GM23338 (cell line): ENCODE measurements at regions not wholly inside any gene's neighbourhood (a gene's known extent, or its start where the extent isn't known, plus 50 kb on each side); places are given as distances from the start of the nearest gene placed in this dataset.

ENCODE experiments used
- ETS1 ChIP-seq: IDR thresholded peaks from 2 replicates; pipeline ENCODE4 v1.6.1; 2016; ENCODE audit warnings: antibody characterized with exemption
- EZH2phosphoT487 ChIP-seq: fragments of 200-600 bp; sonication (generic); IDR thresholded peaks from one replicate; pipeline ENCODE4 v1.8.1; 2018; ENCODE audit warnings: antibody characterized with exemption; ENCODE audit not compliant: unreplicated experiment
- JUNB ChIP-seq: IDR thresholded peaks from one replicate; pipeline ENCODE4 v1.6.1; 2016; ENCODE audit warnings: antibody characterized with exemption; ENCODE audit not compliant: unreplicated experiment
- POLR2AphosphoS5 ChIP-seq: IDR thresholded peaks from 2 replicates; pipeline ENCODE4 v1.6.1; 2016; ENCODE audit warnings: antibody characterized with exemption, low read depth
- ZNF462 ChIP-seq: fragments of 250-450 bp; sonication (Bioruptor Pico); IDR thresholded peaks from 2 replicates; pipeline ENCODE4 v1.5.0; 2020; ENCODE audit warnings: mild to moderate bottlenecking, moderate library complexity
- TF ChIP-seq, protein P1 (sequence below): IDR thresholded peaks from one replicate; pipeline ENCODE4 v1.6.1; 2018; ENCODE audit warnings: antibody characterized with exemption; ENCODE audit not compliant: unreplicated experiment

GRCh38 chr3:187986514-187986934, 167.4 kb upstream of the LPP start (continued):
- TF ChIP-seq ZNF462 (no peak), JUNB (no peak), EZH2phosphoT487 (no peak), ETS1 (no peak), POLR2AphosphoS5 (no peak)
- TF ChIP-seq, protein P1, sequence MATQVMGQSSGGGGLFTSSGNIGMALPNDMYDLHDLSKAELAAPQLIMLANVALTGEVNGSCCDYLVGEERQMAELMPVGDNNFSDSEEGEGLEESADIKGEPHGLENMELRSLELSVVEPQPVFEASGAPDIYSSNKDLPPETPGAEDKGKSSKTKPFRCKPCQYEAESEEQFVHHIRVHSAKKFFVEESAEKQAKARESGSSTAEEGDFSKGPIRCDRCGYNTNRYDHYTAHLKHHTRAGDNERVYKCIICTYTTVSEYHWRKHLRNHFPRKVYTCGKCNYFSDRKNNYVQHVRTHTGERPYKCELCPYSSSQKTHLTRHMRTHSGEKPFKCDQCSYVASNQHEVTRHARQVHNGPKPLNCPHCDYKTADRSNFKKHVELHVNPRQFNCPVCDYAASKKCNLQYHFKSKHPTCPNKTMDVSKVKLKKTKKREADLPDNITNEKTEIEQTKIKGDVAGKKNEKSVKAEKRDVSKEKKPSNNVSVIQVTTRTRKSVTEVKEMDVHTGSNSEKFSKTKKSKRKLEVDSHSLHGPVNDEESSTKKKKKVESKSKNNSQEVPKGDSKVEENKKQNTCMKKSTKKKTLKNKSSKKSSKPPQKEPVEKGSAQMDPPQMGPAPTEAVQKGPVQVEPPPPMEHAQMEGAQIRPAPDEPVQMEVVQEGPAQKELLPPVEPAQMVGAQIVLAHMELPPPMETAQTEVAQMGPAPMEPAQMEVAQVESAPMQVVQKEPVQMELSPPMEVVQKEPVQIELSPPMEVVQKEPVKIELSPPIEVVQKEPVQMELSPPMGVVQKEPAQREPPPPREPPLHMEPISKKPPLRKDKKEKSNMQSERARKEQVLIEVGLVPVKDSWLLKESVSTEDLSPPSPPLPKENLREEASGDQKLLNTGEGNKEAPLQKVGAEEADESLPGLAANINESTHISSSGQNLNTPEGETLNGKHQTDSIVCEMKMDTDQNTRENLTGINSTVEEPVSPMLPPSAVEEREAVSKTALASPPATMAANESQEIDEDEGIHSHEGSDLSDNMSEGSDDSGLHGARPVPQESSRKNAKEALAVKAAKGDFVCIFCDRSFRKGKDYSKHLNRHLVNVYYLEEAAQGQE: no peak
